HG02885 (cell line): ENCODE measurements at regions not wholly inside any gene's neighbourhood (a gene's known extent, or its start where the extent isn't known, plus 50 kb on each side); places are given as distances from the start of the nearest gene placed in this dataset.

Experiments used
- ATAC-seq: cut with Tn5 transposase; IDR thresholded peaks from one replicate; pipeline ENCODE4 v1.9.1; 2021; ENCODE audit warnings: mild to moderate bottlenecking; ENCODE audit not compliant: unreplicated experiment, poor library complexity

- ATAC-seq, result no peak
These were observed 905.4 kb downstream of the ROBO2 start for GRCh38 chr3:77945320-77945719.

DNA sequence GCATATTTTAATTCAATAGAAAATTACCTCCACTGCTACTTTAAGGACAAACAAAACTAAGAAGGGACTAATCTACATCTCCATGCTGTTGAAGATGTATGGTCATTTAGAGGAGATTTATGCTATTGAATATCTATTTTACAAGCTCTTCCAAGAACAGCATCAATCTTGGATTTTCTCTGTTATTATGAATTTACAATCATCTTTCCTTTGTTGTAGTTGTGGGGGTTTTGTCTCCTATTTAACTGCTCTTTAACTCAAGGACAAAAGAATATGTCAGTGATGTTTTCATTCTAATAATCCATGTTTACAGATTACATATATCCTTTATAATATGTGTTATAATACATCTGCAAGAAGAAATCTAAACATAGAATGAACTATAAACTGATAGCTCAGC, 907.8 kb downstream of the ROBO2 start:
- no peak for ATAC-seq

DNA sequence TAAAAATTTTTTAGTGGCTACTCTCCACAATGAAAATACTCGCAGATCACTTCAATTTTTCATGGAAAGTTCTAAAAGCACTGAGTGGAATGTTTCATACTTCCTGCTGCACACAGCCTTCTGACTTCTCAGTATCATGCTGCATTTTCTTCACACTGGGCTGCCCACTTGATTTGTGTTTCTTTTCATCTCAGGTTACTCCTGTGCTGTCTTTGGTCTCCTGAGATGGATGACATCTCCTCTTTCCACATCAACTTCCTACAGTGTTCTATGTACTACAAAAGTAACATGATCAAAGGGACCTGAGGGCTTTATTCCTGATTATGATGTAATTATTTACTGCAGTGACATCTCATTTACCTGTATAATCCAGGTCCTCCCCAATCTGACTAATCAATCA, 927.7 kb downstream of the ROBO2 start:
- ATAC-seq, result no peak

DNA sequence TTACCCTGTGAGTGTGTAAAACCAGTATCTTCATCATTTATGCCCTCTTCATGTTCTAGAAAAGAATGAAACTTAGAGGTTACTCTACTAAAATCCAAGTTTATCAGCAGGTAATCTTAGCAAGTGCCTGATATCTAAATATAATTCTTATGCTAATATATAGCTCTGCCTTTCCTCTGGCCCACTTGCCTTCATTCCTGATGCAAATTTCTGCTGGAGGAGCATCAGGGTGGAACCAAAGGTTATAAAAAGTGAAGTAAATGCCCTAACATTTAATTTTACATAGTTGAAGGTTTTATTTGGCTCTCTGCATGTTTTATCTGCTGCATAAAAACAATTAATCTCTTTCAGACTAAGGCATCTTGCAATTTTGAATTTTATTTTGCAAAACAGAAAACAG, 936.2 kb downstream of the ROBO2 start:
- ATAC-seq, result no peak

- no peak for ATAC-seq
These were observed 963.2 kb downstream of the ROBO2 start for GRCh38 chr3:78003090-78003489.

DNA sequence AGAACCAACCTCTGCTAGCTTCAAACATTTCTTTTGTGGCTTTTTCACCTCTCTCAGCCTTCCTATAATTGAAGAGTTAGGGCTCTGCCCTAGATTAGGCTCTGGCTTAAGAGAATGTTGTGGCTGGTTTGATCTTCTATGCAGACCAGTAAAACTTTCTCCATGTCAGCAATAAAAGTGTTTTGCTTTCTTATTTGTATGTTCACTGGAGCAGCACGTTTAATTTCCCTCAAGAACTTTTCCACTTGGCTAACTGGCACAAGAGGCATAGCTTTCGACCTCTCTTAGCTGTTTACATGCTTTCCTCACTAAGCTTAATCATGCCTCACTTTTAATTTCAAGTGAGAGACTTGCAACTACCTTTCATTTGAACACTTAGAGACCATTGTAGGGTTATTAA, 964.7 kb downstream of the ROBO2 start:
- ATAC-seq, result no peak

- ATAC-seq, result no peak
These were observed 973.8 kb downstream of the ROBO2 start for GRCh38 chr3:78013653-78014052.

GRCh38 chr3:78015856-78016255, 976.0 kb downstream of the ROBO2 start:
- ATAC-seq, result no peak

GRCh38 chr3:78021710-78022109, 981.8 kb downstream of the ROBO2 start:
- no peak for ATAC-seq

DNA sequence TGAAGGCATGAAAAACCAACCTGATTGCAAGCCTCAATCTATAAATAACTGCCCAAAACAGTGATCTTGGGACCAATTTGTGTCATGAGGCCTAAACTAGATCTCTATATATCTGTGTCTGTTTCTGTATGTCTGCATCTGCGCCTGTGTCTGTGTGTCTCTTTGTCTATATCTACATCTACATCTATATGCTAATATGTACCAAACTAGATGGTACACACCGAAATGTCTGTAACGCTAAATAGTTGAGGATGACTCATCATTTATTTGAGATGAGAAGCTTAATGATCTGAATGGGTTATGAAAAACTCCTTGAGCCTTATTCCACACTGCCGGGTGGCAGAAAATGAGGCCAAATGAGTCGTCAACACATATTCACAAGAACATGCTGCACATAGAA, 982.3 kb downstream of the ROBO2 start:
- ATAC-seq, result no peak

GRCh38 chr3:78023257-78023656, 983.4 kb downstream of the ROBO2 start:
- no peak for ATAC-seq

- ATAC-seq, result no peak
These were observed 986.0 kb downstream of the ROBO2 start for GRCh38 chr3:78025916-78026315.

- no peak for ATAC-seq
These were observed 986.5 kb downstream of the ROBO2 start for GRCh38 chr3:78026318-78026828.

- ATAC-seq, result no peak
These were observed 989.9 kb downstream of the ROBO2 start for GRCh38 chr3:78029775-78030174.

GRCh38 chr3:78035131-78035641, 995.3 kb downstream of the ROBO2 start:
- no peak for ATAC-seq

DNA sequence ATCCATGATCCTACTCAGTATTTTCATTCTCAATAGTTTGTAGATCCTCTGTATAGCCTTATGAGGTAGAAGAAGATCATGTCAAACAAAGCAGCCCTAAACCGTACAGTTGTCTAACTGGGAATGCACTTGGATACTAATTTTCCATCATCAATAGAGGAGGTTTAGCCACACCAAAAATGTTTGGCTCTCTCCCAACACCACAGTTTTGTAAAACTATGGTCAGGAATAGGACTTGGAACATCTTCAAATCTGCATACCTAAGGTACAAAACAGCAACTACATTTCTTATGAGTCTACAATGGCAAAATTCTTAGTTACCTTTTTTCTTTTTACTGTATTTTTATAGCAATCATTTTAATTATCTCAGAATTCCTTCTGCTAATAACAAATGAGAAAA, 1001.6 kb downstream of the ROBO2 start:
- ATAC-seq, result no peak

- ATAC-seq, result no peak
These were observed 1006.7 kb downstream of the ROBO2 start for GRCh38 chr3:78046566-78046965.

GRCh38 chr3:78048698-78049097, 1008.8 kb downstream of the ROBO2 start:
- ATAC-seq, result peak; percentile 82

- no peak for ATAC-seq
These were observed 1009.6 kb downstream of the ROBO2 start for GRCh38 chr3:78049521-78049920.

GRCh38 chr3:78050276-78051065, 1010.6 kb downstream of the ROBO2 start:
- ATAC-seq, result no peak

GRCh38 chr3:78052746-78053145, 1012.8 kb downstream of the ROBO2 start:
- ATAC-seq, result no peak

- ATAC-seq, result no peak
These were observed 1026.4 kb downstream of the ROBO2 start for GRCh38 chr3:78066287-78066686.
